ENCODE measurements at regions not wholly inside any gene's neighbourhood (a gene's known extent, or its start where the extent isn't known, plus 50 kb on each side); places are given as distances from the start of the nearest gene placed in this dataset.
A peak's percentile ranks its signal among the peaks of the same experiment; 100 is the strongest.

DNA sequence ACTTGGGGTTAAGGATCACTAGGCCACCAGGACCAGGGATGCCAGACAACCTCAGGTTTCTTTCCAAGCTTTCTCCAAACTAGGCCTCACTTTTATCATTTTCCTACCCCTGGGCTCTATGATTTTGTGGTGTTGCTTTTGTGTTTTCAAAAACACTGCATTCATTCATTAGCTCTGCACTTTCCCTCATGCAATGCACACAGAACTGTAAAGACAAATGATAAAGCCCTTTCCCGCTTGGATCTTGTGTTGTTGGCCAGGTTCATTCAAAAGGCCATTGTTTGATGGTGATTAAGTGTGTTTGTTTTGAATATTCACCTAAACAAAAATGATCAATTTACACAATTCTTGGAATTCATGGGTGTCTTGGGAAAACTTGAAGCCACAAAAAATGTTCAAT, 210.7 kb upstream of the TNP1 start:
- DNase-seq: no peak

- no peak for DNase-seq
Observed at GRCh38 chr2:217070043-217070430, 210.2 kb upstream of the TNP1 start.

DNA sequence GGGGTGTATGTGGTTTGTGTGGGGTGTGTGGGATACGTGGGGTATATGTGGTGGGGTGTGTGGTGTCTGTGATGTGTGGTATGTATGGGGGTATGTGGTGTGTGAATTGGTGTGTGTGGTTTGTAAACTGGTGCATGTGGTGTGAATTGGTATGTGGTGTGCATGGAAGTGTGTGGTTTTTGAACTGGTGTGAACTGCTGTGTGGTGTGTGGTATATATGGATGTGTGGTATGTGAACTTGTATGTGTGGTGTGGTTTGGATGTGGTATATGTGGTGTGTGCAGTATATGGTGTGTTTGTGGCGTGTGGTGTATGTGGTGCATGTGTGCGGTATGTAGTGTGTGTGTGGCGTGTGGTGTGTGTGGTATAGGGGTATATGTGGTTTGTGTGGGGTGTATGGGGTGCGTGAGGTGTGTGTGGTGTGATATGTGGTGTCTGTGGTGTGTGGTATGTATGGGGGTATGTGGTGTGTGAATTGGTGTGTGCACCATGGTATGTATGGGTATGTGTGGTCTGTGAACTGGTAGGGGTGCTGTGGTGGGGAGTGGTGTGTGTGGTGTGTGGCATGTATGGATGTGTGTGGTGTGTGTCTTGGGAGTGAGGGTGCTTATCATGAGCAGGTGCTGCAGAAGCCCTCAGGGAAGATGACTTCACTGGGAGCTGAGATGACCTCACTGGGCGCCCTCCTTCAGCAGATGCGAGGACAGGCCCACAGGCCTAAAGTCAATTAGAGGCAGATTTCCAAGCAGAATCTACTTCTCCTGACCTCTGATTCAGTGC, 209.6 kb upstream of the TNP1 start:
- no peak for DNase-seq

- DNase-seq: no peak
Observed at GRCh38 chr2:217068677-217069250, 208.9 kb upstream of the TNP1 start.

GRCh38 chr2:217067787-217068186, 207.9 kb upstream of the TNP1 start:
- no peak for DNase-seq

GRCh38 chr2:217066510-217067270, 206.8 kb upstream of the TNP1 start:
- no peak for DNase-seq

DNA sequence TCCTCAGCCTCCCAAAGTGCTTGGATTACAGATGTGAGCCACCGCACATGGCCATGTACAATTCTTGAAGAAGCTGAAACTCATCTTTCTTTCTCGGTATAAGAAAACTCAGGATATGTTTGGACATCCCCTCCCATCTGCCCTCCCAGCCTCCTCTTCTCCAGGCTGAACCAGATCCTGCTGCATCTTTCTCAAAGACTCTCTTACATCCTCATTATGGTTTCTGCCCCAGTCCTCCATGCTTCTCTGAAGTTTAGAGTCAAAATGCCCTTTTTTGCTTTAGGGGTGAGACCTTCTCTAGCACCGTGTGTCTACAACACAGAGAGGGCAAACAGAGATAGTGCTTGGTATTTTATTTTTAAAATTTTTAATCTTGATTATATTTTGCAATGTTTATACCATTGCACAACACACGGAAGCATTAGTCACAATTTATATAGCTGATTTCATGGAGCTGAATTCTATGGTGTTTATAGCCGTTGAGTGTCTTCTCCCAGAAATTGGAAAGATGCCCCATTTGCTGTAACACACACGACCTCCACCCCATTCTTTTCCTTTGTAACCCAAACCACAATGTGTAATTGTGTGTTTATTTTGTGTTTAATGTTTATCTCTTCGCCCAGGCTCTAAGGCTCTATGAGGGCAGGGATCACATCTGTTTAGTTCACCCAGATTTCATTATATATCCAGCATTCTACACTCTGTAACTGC, 206.0 kb upstream of the TNP1 start:
- no peak for DNase-seq

GRCh38 chr2:217065012-217065290, 205.1 kb upstream of the TNP1 start:
- DNase-seq: no peak

- no peak for DNase-seq
Observed at GRCh38 chr2:217064234-217065011, 204.6 kb upstream of the TNP1 start.

DNA sequence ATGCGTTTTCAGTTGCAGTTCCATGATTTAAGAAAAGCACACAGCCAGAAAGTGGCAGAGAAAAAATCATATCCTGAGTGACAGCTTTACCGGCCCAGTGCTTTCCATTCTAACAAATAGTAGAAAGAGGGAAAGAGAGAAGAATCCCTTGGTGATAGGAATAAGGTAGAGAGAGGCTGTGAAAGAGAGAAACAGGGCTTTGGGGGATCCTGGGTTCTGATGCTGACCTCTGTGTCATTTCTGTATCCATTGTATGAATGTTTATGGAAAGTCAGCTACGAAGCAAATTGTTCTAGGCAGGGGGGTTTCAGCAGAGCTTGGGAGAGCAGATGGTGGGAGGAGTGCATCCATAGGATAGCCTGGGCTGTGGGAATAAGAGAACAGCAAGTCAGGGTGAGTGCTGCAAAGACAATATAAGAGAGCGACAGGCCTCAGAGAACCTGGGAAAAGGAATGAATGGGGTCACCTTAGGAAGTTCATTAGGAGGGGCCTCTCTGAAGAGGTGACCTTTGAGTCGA, 203.4 kb upstream of the TNP1 start:
- DNase-seq: no peak

DNA sequence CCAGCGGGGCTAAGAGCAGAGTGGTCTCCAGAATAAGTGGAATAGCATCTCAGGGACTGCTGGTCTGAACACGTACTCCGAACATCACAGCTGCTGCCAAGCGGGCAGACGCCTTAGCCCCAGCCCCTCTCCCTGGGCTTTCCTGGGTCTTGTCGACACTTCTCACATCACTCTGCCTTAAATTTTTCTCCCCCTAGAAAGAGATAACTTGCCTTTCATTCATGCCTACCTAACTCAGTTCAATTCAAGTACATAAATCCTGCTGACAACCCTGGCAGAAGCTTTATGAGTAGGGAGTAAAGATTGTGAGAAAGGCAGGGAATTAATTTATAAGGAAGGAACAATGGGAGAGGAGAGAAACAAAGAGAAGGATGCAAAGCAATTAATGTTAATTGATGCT, 202.9 kb upstream of the TNP1 start:
- DNase-seq: no peak

DNA sequence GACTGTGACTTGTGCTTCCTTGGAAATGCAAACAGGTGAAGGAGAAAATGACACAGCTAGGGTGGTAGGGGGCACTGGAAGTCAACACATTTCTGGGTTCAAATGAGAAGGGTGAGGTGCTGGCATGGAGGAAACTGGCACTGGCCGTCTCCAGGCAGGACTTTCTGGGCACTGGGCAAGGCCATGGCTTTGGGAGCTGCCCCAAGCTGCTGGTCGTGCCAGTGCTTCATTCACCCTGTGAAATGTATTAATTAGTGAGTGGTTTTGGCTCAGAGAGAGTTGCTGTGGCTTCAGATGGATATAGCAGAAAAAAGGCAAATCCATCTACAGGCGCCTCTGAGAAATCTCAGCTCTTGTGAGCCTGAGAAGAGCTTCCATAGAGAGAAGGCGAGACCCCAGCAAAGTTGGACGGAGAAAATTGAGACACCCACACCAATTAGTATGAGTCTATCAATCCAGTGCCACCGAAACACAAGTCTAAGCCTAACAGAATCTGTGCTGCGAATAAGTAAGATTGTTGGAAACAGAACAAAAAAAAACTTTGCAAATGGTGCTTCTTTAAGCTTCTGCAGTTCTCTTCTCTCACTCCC, 202.1 kb upstream of the TNP1 start:
- DNase-seq: peak in 38 of 56 donors; percentile 3 to 77 (median 32)

DNA sequence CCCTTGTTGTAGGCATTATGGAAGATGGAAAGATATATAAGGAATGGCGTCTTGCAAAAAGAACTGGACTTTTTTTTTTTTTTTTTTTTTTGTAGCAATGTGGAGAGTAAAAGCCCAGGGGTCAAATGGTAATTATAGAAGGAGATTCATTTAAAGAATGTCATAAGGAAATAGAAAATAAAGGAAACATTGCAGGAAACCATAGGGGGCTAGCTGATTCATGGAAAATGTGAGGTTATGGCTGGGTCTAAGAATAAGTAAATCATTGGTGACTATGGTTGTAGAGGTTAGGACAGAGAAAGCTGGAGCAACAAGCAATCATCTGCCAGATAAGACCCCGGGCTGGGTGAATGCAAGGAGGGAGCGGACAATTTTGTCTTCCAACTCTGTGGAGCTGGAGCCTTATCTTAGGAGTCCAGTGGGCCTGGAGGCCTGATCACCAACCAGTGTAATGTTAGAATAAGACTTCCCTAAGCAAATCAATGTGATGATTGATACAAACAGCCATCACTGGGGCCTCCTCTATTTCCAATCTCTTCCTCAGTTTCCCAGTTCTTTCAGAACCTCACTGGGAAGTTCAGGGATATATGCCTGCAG, 201.2 kb upstream of the TNP1 start:
- DNase-seq: no peak

DNA sequence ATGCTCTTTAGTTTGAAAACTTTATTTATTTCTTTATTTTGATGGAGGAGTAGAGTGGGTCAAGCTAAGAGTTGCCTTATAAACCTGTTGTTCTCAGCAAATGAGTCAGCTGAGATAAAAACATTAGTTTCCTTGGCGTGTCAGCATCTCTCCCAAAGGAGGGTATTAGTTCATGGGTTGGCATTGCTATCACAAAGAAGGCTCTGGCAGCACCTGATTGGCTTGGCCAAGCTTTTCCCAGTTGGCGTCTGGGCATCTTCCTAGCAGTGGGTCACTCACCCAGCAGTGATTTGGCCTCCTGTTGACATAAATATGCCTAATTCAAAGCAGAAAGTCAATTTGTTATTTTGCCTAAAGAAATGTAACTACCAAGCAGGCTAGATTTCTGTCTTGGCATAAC, 200.7 kb upstream of the TNP1 start:
- DNase-seq: no peak

- DNase-seq: no peak
Observed at GRCh38 chr2:217058791-217059755, 199.2 kb upstream of the TNP1 start.

DNA sequence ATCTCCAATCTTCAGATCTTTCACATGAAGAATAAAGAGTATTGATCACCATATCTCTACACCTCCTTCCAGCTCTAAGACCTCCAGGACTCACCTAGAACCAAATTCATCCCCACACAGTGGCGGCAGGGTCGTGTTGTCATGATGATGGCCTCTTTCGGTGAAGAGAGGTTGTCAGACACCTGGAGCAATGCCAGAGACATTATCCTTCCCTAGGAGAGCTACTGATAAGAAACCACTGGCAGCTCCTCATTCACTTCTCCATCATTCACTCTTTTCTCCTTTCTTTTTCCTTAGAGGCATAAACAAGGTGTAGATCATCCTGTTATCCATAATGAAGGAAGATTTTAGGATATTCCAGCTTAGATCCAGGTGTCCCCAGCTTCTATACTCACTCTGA, 197.9 kb upstream of the TNP1 start:
- DNase-seq: no peak

DNA sequence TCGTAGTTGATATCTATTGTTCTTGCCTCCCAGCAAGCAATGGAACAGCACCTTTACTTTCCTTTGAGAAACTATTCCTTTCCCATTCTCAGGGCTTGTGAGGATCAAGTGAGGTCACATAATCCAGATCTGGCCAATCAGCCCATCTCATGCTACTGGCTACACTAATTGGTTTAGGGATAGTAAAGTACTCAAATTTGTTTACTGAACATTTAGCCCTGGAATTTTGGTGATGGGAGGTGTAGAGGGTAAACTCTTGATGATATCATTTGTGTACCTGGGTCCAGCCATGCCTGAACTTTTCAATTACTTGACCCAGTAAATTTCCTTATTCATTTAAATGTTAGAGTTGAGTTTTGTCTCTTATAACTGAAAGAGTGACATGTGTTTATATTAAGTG, 195.8 kb upstream of the TNP1 start:
- DNase-seq: no peak

DNA sequence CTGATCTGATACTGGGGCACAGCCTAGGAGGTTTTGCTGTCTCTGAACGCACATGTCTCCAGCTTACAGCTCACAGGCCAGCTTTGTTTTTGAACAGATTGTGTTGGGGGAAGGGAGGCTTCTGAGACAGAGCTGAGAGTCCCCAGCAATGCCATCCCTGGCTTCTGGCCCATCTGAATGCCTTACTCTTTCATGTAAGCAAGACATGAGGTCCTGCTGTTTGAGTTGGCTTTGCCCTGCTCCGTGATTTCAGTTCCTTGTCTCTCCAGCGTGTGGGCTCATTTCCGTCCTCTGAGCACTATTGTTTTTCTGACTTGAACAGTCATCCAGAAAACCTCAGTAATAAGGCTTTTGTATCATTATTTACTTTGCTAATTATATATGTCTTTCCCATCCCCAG, 194.9 kb upstream of the TNP1 start:
- DNase-seq: peak in 3 of 56 donors; percentile 3 to 14 (median 12)
